ENCODE measurements at regions not wholly inside any gene's neighbourhood (a gene's known extent, or its start where the extent isn't known, plus 50 kb on each side); places are given as distances from the start of the nearest gene placed in this dataset.

DNA sequence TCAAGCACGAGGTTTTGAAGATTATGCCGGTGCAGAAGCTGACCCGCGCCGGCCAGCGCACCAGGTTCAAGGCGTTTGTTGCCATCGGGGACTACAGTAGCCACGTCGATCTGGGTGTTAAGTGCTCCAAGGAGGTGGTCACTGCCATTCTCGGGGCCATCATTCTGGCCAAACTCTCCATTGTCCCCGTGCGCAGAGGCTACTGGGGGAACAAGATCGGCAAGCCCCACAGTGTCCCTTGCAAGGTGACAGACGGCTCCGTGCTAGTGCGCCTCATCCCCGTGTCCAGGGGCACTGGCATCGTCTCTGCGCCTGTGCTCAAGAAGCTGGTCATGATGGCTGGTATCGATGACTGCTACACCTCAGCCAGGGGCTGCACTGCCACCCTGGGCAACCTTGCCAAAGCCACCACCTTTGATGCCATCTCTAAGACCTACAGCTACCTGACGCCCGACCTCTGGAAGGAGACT, 284.7 kb downstream of the GPR37 start:
- TF ChIP-seq EZH2 (IDR thresholded peaks at IDR 0.05; ENCODE audit: insufficient read depth, poor library complexity, severe bottlenecking), result no peak
- TF ChIP-seq EZH2phosphoT487 (IDR thresholded peaks at IDR 0.05; ENCODE audit: insufficient read depth, low read depth), result no peak

All from GM23248 (cell line).